Stimulated activated CD8-positive, alpha-beta memory T cell treated with anti-CD3 and anti-CD28 coated beads, Interleukin-4, amount 100 ng/mL, for 4 hours (primary cell): ENCODE measurements at regions not wholly inside any gene's neighbourhood (a gene's known extent, or its start where the extent isn't known, plus 50 kb on each side); places are given as distances from the start of the nearest gene placed in this dataset.
"Not testable (repeated sequence)": the region's sequence is repeated elsewhere in the genome, so short reads cannot be mapped to it uniquely, and the experiment has no call there.

Experiments
- DNase-seq, 2 donors: peaks; one replicate each; pipeline ENCODE4 v3.0.0-alpha.2; 2020; ENCODE audit warnings: low read depth in 2 of 2, low spot score in 1 of 2

GRCh38 chr9:65454666-65455065 lies 169.7 kb upstream of the FOXD4L5 start:
- not testable (repeated sequence) for DNase-seq

GRCh38 chr9:65454034-65454433 lies 169.0 kb upstream of the FOXD4L5 start:
- DNase-seq = not testable (repeated sequence)

- not testable (repeated sequence) for DNase-seq
These were observed 165.0 kb upstream of the FOXD4L5 start for GRCh38 chr9:65449886-65450610.

GRCh38 chr9:65449423-65449822 lies 164.4 kb upstream of the FOXD4L5 start:
- DNase-seq = no peak

GRCh38 chr9:65447146-65447545 lies 162.1 kb upstream of the FOXD4L5 start:
- DNase-seq = not testable (repeated sequence)

GRCh38 chr9:65445991-65446390 lies 161.0 kb upstream of the FOXD4L5 start:
- DNase-seq = not testable (repeated sequence)

GRCh38 chr9:65444943-65445342 lies 159.9 kb upstream of the FOXD4L5 start:
- DNase-seq = no peak

GRCh38 chr9:65442116-65442515 lies 157.1 kb upstream of the FOXD4L5 start:
- DNase-seq = not testable (repeated sequence)

- not testable (repeated sequence) for DNase-seq
These were observed 156.4 kb upstream of the FOXD4L5 start for GRCh38 chr9:65441324-65441920.

GRCh38 chr9:65437724-65438123 lies 152.7 kb upstream of the FOXD4L5 start:
- DNase-seq = no peak

- no peak for DNase-seq
These were observed 150.5 kb upstream of the FOXD4L5 start for GRCh38 chr9:65435464-65435863.

GRCh38 chr9:65432722-65433323 lies 147.8 kb upstream of the FOXD4L5 start:
- DNase-seq = no peak

- DNase-seq = no peak
These were observed 147.0 kb upstream of the FOXD4L5 start for GRCh38 chr9:65432051-65432450.

- no peak for DNase-seq
These were observed 145.2 kb upstream of the FOXD4L5 start for GRCh38 chr9:65430221-65430620.

GRCh38 chr9:65427361-65427760 lies 142.4 kb upstream of the FOXD4L5 start:
- DNase-seq = not testable (repeated sequence)

GRCh38 chr9:65426813-65427212 lies 141.8 kb upstream of the FOXD4L5 start:
- not testable (repeated sequence) for DNase-seq

- DNase-seq = no peak
These were observed 141.2 kb upstream of the FOXD4L5 start for GRCh38 chr9:65426231-65426630.

GRCh38 chr9:65425183-65425582 lies 140.2 kb upstream of the FOXD4L5 start:
- not testable (repeated sequence) for DNase-seq

- DNase-seq = not testable (repeated sequence)
These were observed 139.5 kb upstream of the FOXD4L5 start for GRCh38 chr9:65424437-65424984.

- DNase-seq = not testable (repeated sequence)
These were observed 138.9 kb upstream of the FOXD4L5 start for GRCh38 chr9:65423691-65424436.

GRCh38 chr9:65422966-65423690 lies 138.1 kb upstream of the FOXD4L5 start:
- not testable (repeated sequence) for DNase-seq
